GF-D8 (cell line): ENCODE measurements at regions not wholly inside any gene's neighbourhood (a gene's known extent, or its start where the extent isn't known, plus 50 kb on each side); places are given as distances from the start of the nearest gene placed in this dataset.
"Not testable (repeated sequence)": the region's sequence is repeated elsewhere in the genome, so short reads cannot be mapped to it uniquely, and the experiment has no call there.

Experiments used
- DNase-seq: peaks from one replicate; lab custom pipeline; 2025; lab: John Stamatoyannopoulos, UW

- DNase-seq: no peak
Observed at GRCh38 chr4:123158576-123158975, 236.2 kb upstream of the NUDT6 start.

GRCh38 chr4:123159479-123159878 lies 237.1 kb upstream of the NUDT6 start:
- no peak for DNase-seq

GRCh38 chr4:123162859-123163258 lies 233.7 kb upstream of the SPRY1 start:
- DNase-seq: no peak

- DNase-seq: peak; percentile 34
Observed at GRCh38 chr4:123163501-123163900, 233.1 kb upstream of the SPRY1 start.

GRCh38 chr4:123166023-123166422 lies 230.6 kb upstream of the SPRY1 start:
- DNase-seq: no peak

GRCh38 chr4:123167931-123168330 lies 228.7 kb upstream of the SPRY1 start:
- no peak for DNase-seq

- DNase-seq: no peak
Observed at GRCh38 chr4:123168812-123169211, 227.8 kb upstream of the SPRY1 start.

GRCh38 chr4:123170843-123171242 lies 225.8 kb upstream of the SPRY1 start:
- DNase-seq: no peak

GRCh38 chr4:123176605-123177004 lies 220.0 kb upstream of the SPRY1 start:
- no peak for DNase-seq

GRCh38 chr4:123182289-123182688 lies 214.3 kb upstream of the SPRY1 start:
- DNase-seq: no peak

- DNase-seq: no peak
Observed at GRCh38 chr4:123183308-123183707, 213.3 kb upstream of the SPRY1 start.

GRCh38 chr4:123183754-123184153 lies 212.8 kb upstream of the SPRY1 start:
- DNase-seq: not testable (repeated sequence)

GRCh38 chr4:123186731-123187130 lies 209.9 kb upstream of the SPRY1 start:
- no peak for DNase-seq

GRCh38 chr4:123190176-123190575 lies 206.4 kb upstream of the SPRY1 start:
- no peak for DNase-seq

- DNase-seq: no peak
Observed at GRCh38 chr4:123191728-123192127, 204.9 kb upstream of the SPRY1 start.

- DNase-seq: no peak
Observed at GRCh38 chr4:123193802-123194367, 202.7 kb upstream of the SPRY1 start.

- DNase-seq: no peak
Observed at GRCh38 chr4:123198706-123199105, 197.9 kb upstream of the SPRY1 start.

- DNase-seq: no peak
Observed at GRCh38 chr4:123200051-123200940, 196.3 kb upstream of the SPRY1 start.

- no peak for DNase-seq
Observed at GRCh38 chr4:123204737-123205136, 191.9 kb upstream of the SPRY1 start.

GRCh38 chr4:123206016-123206415 lies 190.6 kb upstream of the SPRY1 start:
- no peak for DNase-seq

- DNase-seq: no peak
Observed at GRCh38 chr4:123209436-123209835, 187.2 kb upstream of the SPRY1 start.

- DNase-seq: no peak
Observed at GRCh38 chr4:123215536-123215935, 181.1 kb upstream of the SPRY1 start.

GRCh38 chr4:123216543-123216942 lies 180.1 kb upstream of the SPRY1 start:
- DNase-seq: no peak

GRCh38 chr4:123216946-123217345 lies 179.6 kb upstream of the SPRY1 start:
- no peak for DNase-seq
